PC-3 (cell line): ENCODE measurements at regions not wholly inside any gene's neighbourhood (a gene's known extent, or its start where the extent isn't known, plus 50 kb on each side); places are given as distances from the start of the nearest gene placed in this dataset.

Source experiments
- ATAC-seq: fragments of 200-7000 bp; cut with Tn5 transposase; 2 replicates; pipeline ENCODE4 v1.9.1; 2020; ENCODE audit warnings: mild to moderate bottlenecking, moderate library complexity
- BruUV-seq: library from RNA; stranded (reverse); fragments of 400-500 nt; replicated peaks from 2 replicates; lab custom pipeline; 2021; lab: Mats Ljungman, UMichigan
- CTCF ChIA-PET: fragments of 300-600 bp; sonication (Branson Sonifier 250); formaldehyde crosslinking; loops from one replicate; lab custom pipeline; 2022; ENCODE audit warnings: antibody characterized with exemption; lab: Charles Lee
- POLR2A ChIA-PET: fragments of 300-600 bp; sonication (Branson Sonifier 250); formaldehyde crosslinking; loops from one replicate; lab custom pipeline; 2022; ENCODE audit warnings: antibody characterized with exemption; ENCODE audit not compliant: unreplicated experiment; lab: Charles Lee
- DNase-seq: peaks from one replicate; pipeline ENCODE4 v3.0.0-alpha.2; 2015
- H2AFZ ChIP-seq: fragments of 300-600 bp; sonication (generic); 2 replicates; pipeline ENCODE4 v1.6.0; 2016; ENCODE audit warnings: antibody characterized with exemption, low read length
- H3F3A ChIP-seq: fragments of 300-600 bp; sonication (generic); one replicate; pipeline ENCODE4 v1.6.0; 2017; ENCODE audit warnings: antibody characterized with exemption, low read length, control low read depth, mild to moderate bottlenecking; ENCODE audit not compliant: unreplicated experiment
- H3K27ac ChIP-seq: fragments of 300-600 bp; sonication (generic); 2 replicates; pipeline ENCODE4 v1.5.1; 2016; ENCODE audit warnings: mild to moderate bottlenecking, low read length
- H3K27me3 ChIP-seq: fragments of 300-600 bp; sonication (generic); 2 replicates; pipeline ENCODE4 v1.6.1; 2016; ENCODE audit warnings: low read length, mixed read lengths
- H3K36me3 ChIP-seq: fragments of 300-600 bp; sonication (generic); 2 replicates; pipeline ENCODE4 v1.6.1; 2016; ENCODE audit warnings: low read depth, mixed run types, low read length, mixed read lengths
- H3K4me1 ChIP-seq: fragments of 300-600 bp; sonication (generic); 2 replicates; pipeline ENCODE4 v1.5.1; 2016; ENCODE audit warnings: low read length; ENCODE audit not compliant: insufficient read depth
- H3K4me2 ChIP-seq: fragments of 300-600 bp; sonication (generic); 2 replicates; pipeline ENCODE4 v1.6.0; 2016; ENCODE audit warnings: low read length
- H3K4me3 ChIP-seq: fragments of 300-600 bp; sonication (generic); 2 replicates; pipeline ENCODE4 v1.5.1; 2016; ENCODE audit warnings: mild to moderate bottlenecking, low read length, mixed read lengths
- H3K79me2 ChIP-seq: fragments of 300-600 bp; sonication (generic); 2 replicates; pipeline ENCODE4 v1.6.1; 2017; ENCODE audit warnings: low read length, mixed read lengths
- H3K9ac ChIP-seq: fragments of 300-600 bp; sonication (generic); 2 replicates; pipeline ENCODE4 v1.6.0; 2016; ENCODE audit warnings: mild to moderate bottlenecking, low read length
- H3K9me2 ChIP-seq: fragments of 300-600 bp; sonication (generic); replicated peaks from 2 replicates; pipeline ENCODE4 v1.6.1; 2016; ENCODE audit warnings: mixed run types, low read length, mixed read lengths
- H3K9me3 ChIP-seq: fragments of 300-600 bp; sonication (generic); 2 replicates; pipeline ENCODE4 v1.6.1; 2016; ENCODE audit warnings: low read length, mixed read lengths
- H4K20me1 ChIP-seq: fragments of 300-600 bp; sonication (generic); 2 replicates; pipeline ENCODE4 v1.6.1; 2016; ENCODE audit warnings: low read length, mixed read lengths
- CTCF ChIP-seq: fragments of 300-600 bp; sonication (generic); conservative IDR thresholded peaks from 2 replicates; pipeline ENCODE4 v1.5.1; 2017; ENCODE audit warnings: antibody characterized with exemption, low read depth, mild to moderate bottlenecking, low read length
- EZH2 ChIP-seq: fragments of 300-600 bp; sonication (generic); IDR thresholded peaks from one replicate; pipeline ENCODE4 v1.6.1; 2017; ENCODE audit warnings: antibody characterized with exemption, mild to moderate bottlenecking, low read length; ENCODE audit not compliant: unreplicated experiment
- EZH2phosphoT487 ChIP-seq: fragments of 300-600 bp; sonication (generic); IDR thresholded peaks from 2 replicates; pipeline ENCODE4 v1.6.1; 2018; ENCODE audit warnings: mild to moderate bottlenecking, antibody characterized with exemption, low read length, borderline replicate concordance
- intact Hi-C: fragments of 100-400 bp; cut with micrococcal nuclease; formaldehyde crosslinking; loops from 2 replicates; pipeline ENCODE4 v1.9.0; 2023

- Histone ChIP-seq H4K20me1 (no peaks in the 10 kb centered on the region), H2AFZ (no peak overlapping the region), H3K27ac (no peak overlapping the region), H3K4me2 (no peak overlapping the region), H3K79me2 (no peaks in the 10 kb centered on the region), H3K4me1 (no peaks in the 10 kb centered on the region), H3K9ac (no peak overlapping the region), H3K9me2 (no peaks in the 10 kb centered on the region), H3K4me3 (no peak overlapping the region), H3F3A (no peaks in the 10 kb centered on the region), H3K36me3 (no peaks in the 10 kb centered on the region), H3K9me3 (no peaks in the 10 kb centered on the region), H3K27me3 (peaks cover 76% of the 10 kb centered on the region)
- no TSS peak for BruUV-seq
- ChIA-PET CTCF (no interaction called here), POLR2A (no interaction called here)
- ATAC-seq (no peak), DNase-seq (no peak)
- no peak for TF ChIP-seq CTCF
- no peak for TF ChIP-seq EZH2phosphoT487
- intact Hi-C loops, result no loop called here
These were observed 225.9 kb downstream of the TTLL7 start for GRCh38 chr1:83773059-83773458.

GRCh38 chr1:83770319-83770661 lies 228.6 kb downstream of the TTLL7 start:
- no peaks in the 10 kb centered on the region for H3K79me2 ChIP-seq
- ATAC-seq (no peak), DNase-seq (no peak)
- H3K9ac ChIP-seq, result no peak overlapping the region
- no peaks in the 10 kb centered on the region for H4K20me1 ChIP-seq
- H3K27ac ChIP-seq, result no peak overlapping the region
- TF ChIP-seq CTCF (no peak), EZH2phosphoT487 (no peak), EZH2 (no peak)
- H2AFZ ChIP-seq, result no peak overlapping the region
- BruUV-seq, result no TSS peak
- H3K36me3 ChIP-seq, result no peaks in the 10 kb centered on the region
- no peaks in the 10 kb centered on the region for H3K9me2 ChIP-seq
- ChIA-PET CTCF (no interaction called here), POLR2A (no interaction called here)
- peaks cover 76% of the 10 kb centered on the region for H3K27me3 ChIP-seq
- no peak overlapping the region for H3K4me2 ChIP-seq
- intact Hi-C loops, result no loop called here
- no peaks in the 10 kb centered on the region for H3F3A ChIP-seq
- H3K4me3 ChIP-seq, result no peak overlapping the region
- H3K9me3 ChIP-seq, result no peaks in the 10 kb centered on the region
- H3K4me1 ChIP-seq, result no peaks in the 10 kb centered on the region

GRCh38 chr1:83769594-83770318 lies 229.2 kb downstream of the TTLL7 start:
- no peaks in the 10 kb centered on the region for H3F3A ChIP-seq
- ChIA-PET CTCF (no interaction called here), POLR2A (no interaction called here)
- intact Hi-C loops, result no loop called here
- no peaks in the 10 kb centered on the region for H3K4me1 ChIP-seq
- no peak overlapping the region for H2AFZ ChIP-seq
- TF ChIP-seq EZH2 (no peak), CTCF (no peak), EZH2phosphoT487 (no peak)
- no peaks in the 10 kb centered on the region for H3K9me3 ChIP-seq
- ATAC-seq, result no peak
- H3K36me3 ChIP-seq, result no peaks in the 10 kb centered on the region
- peaks cover 76% of the 10 kb centered on the region for H3K27me3 ChIP-seq
- H3K4me3 ChIP-seq, result no peak overlapping the region
- BruUV-seq, result no TSS peak
- H3K27ac ChIP-seq, result no peak overlapping the region
- H4K20me1 ChIP-seq, result no peaks in the 10 kb centered on the region
- H3K4me2 ChIP-seq, result no peak overlapping the region
- DNase-seq, result no peak
- H3K79me2 ChIP-seq, result no peaks in the 10 kb centered on the region
- H3K9ac ChIP-seq, result no peak overlapping the region
- no peaks in the 10 kb centered on the region for H3K9me2 ChIP-seq
